SK-N-SH (cell line): ENCODE measurements at regions not wholly inside any gene's neighbourhood (a gene's known extent, or its start where the extent isn't known, plus 50 kb on each side); places are given as distances from the start of the nearest gene placed in this dataset.

Experiments used
- CTCF ChIA-PET: fragments of 300-600, 350-600 bp; formaldehyde crosslinking; extraction: SDS; loops from one replicate; lab custom pipeline; 2021; lab: Yijun Ruan, JAX
- POLR2A ChIA-PET: fragments of 350-600 bp; sonication (Branson Sonifier 250); formaldehyde crosslinking; extraction: SDS; loops from one replicate; lab custom pipeline; 2020; ENCODE audit warnings: antibody characterized with exemption, inconsistent platforms; lab: Yijun Ruan, JAX
- DNase-seq: peaks from one replicate; pipeline ENCODE4 v3.0.0; 2012
- H2AFZ ChIP-seq: fragments of 200-600 bp; sonication (generic); 2 replicates; pipeline ENCODE4 v1.8.1; 2016; ENCODE audit warnings: antibody characterized with exemption, mild to moderate bottlenecking, low read depth
- H3F3A ChIP-seq: fragments of 200-600 bp; sonication (generic); replicated peaks from 2 replicates; pipeline ENCODE3; 2016; ENCODE audit warnings: antibody characterized with exemption, mild to moderate bottlenecking; ENCODE audit not compliant: insufficient read depth
- H3K27ac ChIP-seq, 2 experiments: fragments of 200-500 bp in 1 of 2; fragments of 200-600 bp in 1 of 2; sonication (Bioruptor generic) in 1 of 2; sonication (generic), shearing (Covaris generic) in 1 of 2; 2 replicates each; pipeline versions ENCODE4 v1.5.1 to v1.6.1; 2014 to 2016; ENCODE audit warnings: low read depth in 2 of 2, inconsistent platforms in 1 of 2, low read length in 1 of 2, mild to moderate bottlenecking in 1 of 2, mixed read lengths in 1 of 2
- H3K27me3 ChIP-seq: fragments of 200-600 bp; sonication (generic), shearing (Covaris generic); 2 replicates; pipeline ENCODE4 v1.6.1; 2016; ENCODE audit warnings: mixed run types; ENCODE audit not compliant: insufficient read depth
- H3K36me3 ChIP-seq, 2 experiments: fragments of 200-500 bp in 1 of 2; fragments of 200-600 bp in 1 of 2; sonication (Bioruptor generic) in 1 of 2; sonication (generic) in 1 of 2; replicated peaks in 1 of 2; 2 replicates each; pipeline versions ENCODE3 to v1.5.1; 2014 to 2016; ENCODE audit warnings: low read length in 1 of 2, mild to moderate bottlenecking in 1 of 2; ENCODE audit not compliant: insufficient read depth in 2 of 2, control insufficient read depth in 1 of 2
- H3K4me1 ChIP-seq, 2 experiments: fragments of 200-500 bp in 1 of 2; fragments of 200-600 bp in 1 of 2; sonication (Bioruptor generic) in 1 of 2; sonication (generic), shearing (Covaris generic) in 1 of 2; 2 replicates each; pipeline versions ENCODE4 v1.5.1 to v1.6.1; 2014 to 2016; ENCODE audit warnings: low read depth in 1 of 2, low read length in 1 of 2, mixed run types in 1 of 2; ENCODE audit not compliant: insufficient read depth in 2 of 2, control insufficient read depth in 1 of 2
- H3K4me2 ChIP-seq: fragments of 200-600 bp; sonication (generic), shearing (Covaris generic); 2 replicates; pipeline ENCODE4 v1.6.1; 2017; ENCODE audit warnings: mixed run types
- H3K4me3 ChIP-seq, 2 experiments: fragments of 200-500 bp in 1 of 2; fragments of 200-600 bp in 1 of 2; sonication (Bioruptor generic) in 1 of 2; sonication (generic), shearing (Covaris generic) in 1 of 2; 2 replicates each; pipeline versions ENCODE4 v1.5.1 to v1.8.1; 2014 to 2016; ENCODE audit warnings: low read depth in 2 of 2, inconsistent platforms in 1 of 2, low read length in 1 of 2, mild to moderate bottlenecking in 1 of 2, mixed read lengths in 1 of 2, moderate library complexity in 1 of 2
- H3K79me2 ChIP-seq: fragments of 200-600 bp; sonication (generic); 2 replicates; pipeline ENCODE4 v1.8.1; 2017; ENCODE audit warnings: mild to moderate bottlenecking; ENCODE audit not compliant: insufficient read depth
- H3K9ac ChIP-seq: fragments of 200-600 bp; sonication (generic); 2 replicates; pipeline ENCODE4 v1.6.1; 2017; ENCODE audit warnings: mixed run types
- H3K9me2 ChIP-seq: fragments of 200-600 bp; sonication (generic); 2 replicates; pipeline ENCODE4 v1.6.1; 2017; ENCODE audit warnings: mixed run types
- H3K9me3 ChIP-seq: fragments of 200-600 bp; sonication (generic); 2 replicates; pipeline ENCODE4 v1.6.1; 2017; ENCODE audit warnings: mixed run types, mild to moderate bottlenecking, moderate library complexity
- H4K20me1 ChIP-seq: fragments of 200-600 bp; sonication (generic); 2 replicates; pipeline ENCODE4 v1.6.1; 2017; ENCODE audit warnings: mild to moderate bottlenecking, mixed run types; ENCODE audit not compliant: insufficient read depth
- CHD2 ChIP-seq: fragments of 150-350 bp; IDR thresholded peaks from 2 replicates; pipeline ENCODE4 v1.6.1; 2018; ENCODE audit warnings: low read length; ENCODE audit not compliant: partially characterized antibody
- EP300 ChIP-seq, 2 experiments: IDR thresholded peaks; 2 replicates each; pipeline versions ENCODE4 v1.4.0 to v1.6.1; 2012; ENCODE audit warnings: borderline replicate concordance in 1 of 2, low read depth in 1 of 2, low read length in 1 of 2
- FOXJ3 ChIP-seq: sonication (generic); formaldehyde crosslinking; IDR thresholded peaks from 2 replicates; pipeline ENCODE4 v1.5.1; 2020; ENCODE audit warnings: mild to moderate bottlenecking, missing genetic modification reagents
- FOXM1 ChIP-seq: IDR thresholded peaks from 2 replicates; pipeline ENCODE4 v1.4.0; 2012; ENCODE audit warnings: low read depth, mild to moderate bottlenecking
- JUND ChIP-seq: IDR thresholded peaks from 2 replicates; pipeline ENCODE4 v1.4.0; 2012
- MAX ChIP-seq: IDR thresholded peaks from 2 replicates; pipeline ENCODE4 v1.4.0; 2012; ENCODE audit warnings: low read depth
- MXI1 ChIP-seq: IDR thresholded peaks from 2 replicates; pipeline ENCODE4 v1.6.1; 2012; ENCODE audit warnings: mild to moderate bottlenecking, low read depth, low read length, improper control_type of control experiment
- NFIC ChIP-seq: IDR thresholded peaks from 2 replicates; pipeline ENCODE4 v1.4.0; 2012; ENCODE audit warnings: borderline replicate concordance
- RAD21 ChIP-seq: IDR thresholded peaks from 2 replicates; pipeline ENCODE4 v1.6.1; 2012; ENCODE audit warnings: mild to moderate bottlenecking, low read length
- RCOR1 ChIP-seq: fragments of 150-350 bp; IDR thresholded peaks from 2 replicates; pipeline ENCODE4 v1.6.1; 2017; ENCODE audit warnings: antibody characterized with exemption, low read length
- SMC3 ChIP-seq: IDR thresholded peaks from 2 replicates; pipeline ENCODE4 v1.6.1; 2012; ENCODE audit warnings: low read depth, low read length, improper control_type of control experiment
- TAF1 ChIP-seq: IDR thresholded peaks from 2 replicates; pipeline ENCODE4 v1.6.1; 2012; ENCODE audit warnings: low read depth, mild to moderate bottlenecking, low read length, moderate library complexity, borderline replicate concordance
- TCF12 ChIP-seq: IDR thresholded peaks from 2 replicates; pipeline ENCODE4 v1.4.0; 2012
- USF1 ChIP-seq: IDR thresholded peaks from 2 replicates; pipeline ENCODE4 v1.4.0; 2012; ENCODE audit warnings: low read depth, borderline replicate concordance
- USF2 ChIP-seq: fragments of 150-350 bp; IDR thresholded peaks from 2 replicates; pipeline ENCODE4 v1.6.1; 2017; ENCODE audit warnings: antibody characterized with exemption, low read length, low read depth, borderline replicate concordance
- YY1 ChIP-seq: IDR thresholded peaks from 2 replicates; pipeline ENCODE4 v1.4.0; 2012; ENCODE audit warnings: low read depth, mild to moderate bottlenecking
- ZBTB33 ChIP-seq: IDR thresholded peaks from 2 replicates; pipeline ENCODE4 v1.4.0; 2012; ENCODE audit warnings: low read depth, borderline replicate concordance
- WGBS: methylation state at CpG from one replicate; pipeline ENCODE4 v1.1.6; 2017; ENCODE audit warnings: low lambda C conversion rate; 5-methylcytosine and 5-hydroxymethylcytosine counted together

GRCh38 chr10:131792011-131792651 is 108.7 kb upstream of the PPP2R2D start:
- no peak overlapping the region for H3K4me3 ChIP-seq
- no peaks in the 10 kb centered on the region for H3K4me1 ChIP-seq
- no peaks in the 10 kb centered on the region for H3K9me2 ChIP-seq
- no peaks in the 10 kb centered on the region for H4K20me1 ChIP-seq
- DNase-seq: no peak
- no peak overlapping the region for H3K9ac ChIP-seq
- ChIA-PET POLR2A (no interaction called here), CTCF (interaction anchor here (0.8 to 1.4 kb wide), 3 partner anchors 13 to 338 kb away, joined by 3 to 9 read pairs (median 3); no protein-coding TSS in a partner anchor)
- H2AFZ ChIP-seq: no peak overlapping the region
- no peaks in the 10 kb centered on the region for H3K27me3 ChIP-seq
- no peaks in the 10 kb centered on the region for H3K36me3 ChIP-seq
- no peak for TF ChIP-seq YY1
- TF ChIP-seq TCF12: no peak
- no peak for TF ChIP-seq USF1
- no peak for TF ChIP-seq FOXM1
- TF ChIP-seq JUND: no peak
- TF ChIP-seq CHD2: no peak
- TF ChIP-seq USF2: no peak
- no peak for TF ChIP-seq MAX
- no peak for TF ChIP-seq RAD21
- no peak for TF ChIP-seq SMC3
- TF ChIP-seq MXI1: no peak
- no peak overlapping the region for H3K4me2 ChIP-seq
- no peaks in the 10 kb centered on the region for H3K9me3 ChIP-seq
- H3K79me2 ChIP-seq: no peaks in the 10 kb centered on the region
- H3F3A ChIP-seq: no peaks in the 10 kb centered on the region
- 24% methylated on average over 9 of the region's 12 CpGs for WGBS
- H3K27ac ChIP-seq: no peak overlapping the region

GRCh38 chr10:131792809-131793208 is 108.0 kb upstream of the PPP2R2D start:
- no peaks in the 10 kb centered on the region for H3K4me1 ChIP-seq
- CTCF ChIA-PET: no interaction called here
- H3K79me2 ChIP-seq: no peaks in the 10 kb centered on the region
- H3F3A ChIP-seq: no peaks in the 10 kb centered on the region
- no peak overlapping the region for H2AFZ ChIP-seq
- H3K4me2 ChIP-seq: no peak overlapping the region
- H3K36me3 ChIP-seq: no peaks in the 10 kb centered on the region
- no peaks in the 10 kb centered on the region for H4K20me1 ChIP-seq
- H3K9me3 ChIP-seq: no peaks in the 10 kb centered on the region
- H3K27ac ChIP-seq: no peak overlapping the region
- 40% methylated on average over 7 of the region's 7 CpGs for WGBS
- no peaks in the 10 kb centered on the region for H3K9me2 ChIP-seq
- no peak for TF ChIP-seq RCOR1
- no peak for TF ChIP-seq ZBTB33
- no peak for TF ChIP-seq NFIC
- TF ChIP-seq TAF1: no peak
- TF ChIP-seq FOXJ3: no peak
- TF ChIP-seq SMC3: no peak
- no peak for TF ChIP-seq FOXM1
- no peak for TF ChIP-seq CHD2
- TF ChIP-seq EP300 (IDR thresholded peaks at IDR 0.05; ENCODE audit: borderline replicate concordance in 1 of 2, low read depth in 1 of 2, low read length in 1 of 2): no peak
- TF ChIP-seq MXI1: no peak
- no peak overlapping the region for H3K4me3 ChIP-seq
- POLR2A ChIA-PET: no interaction called here
- H3K9ac ChIP-seq: no peak overlapping the region
- DNase-seq: no peak
- H3K27me3 ChIP-seq: no peaks in the 10 kb centered on the region
